ENCODE measurements at regions not wholly inside any gene's neighbourhood (a gene's known extent, or its start where the extent isn't known, plus 50 kb on each side); places are given as distances from the start of the nearest gene placed in this dataset.

DNA sequence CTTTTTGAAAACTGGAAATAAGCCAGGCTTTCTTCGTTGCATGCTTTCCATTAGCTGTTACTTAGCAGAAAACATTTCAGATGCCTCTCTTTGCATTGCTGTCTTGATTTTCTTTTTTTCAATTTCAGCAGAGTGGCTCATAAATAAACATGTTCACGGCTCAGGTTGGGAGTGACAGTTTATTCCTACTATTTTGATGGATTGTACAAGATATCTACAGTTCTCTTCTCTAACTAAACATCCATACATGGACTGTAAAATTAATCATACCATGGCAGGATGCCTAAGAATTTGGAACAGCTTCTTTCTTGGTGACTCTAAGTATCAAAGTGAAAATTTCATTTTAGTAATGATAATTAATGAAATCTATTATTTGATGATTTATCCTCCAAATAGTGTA is 130.5 kb upstream of the EPHA7 start:
- FAIRE-seq: no peak
- CTCF ChIA-PET: no interaction called here

More for the DNA sequence above, 130.5 kb upstream of the EPHA7 start:
- Histone ChIP-seq H3K9me1 (replicated peaks; ENCODE audit: control insufficient read depth, extremely low read depth, insufficient read depth, low read length) (no peaks in the 10 kb centered on the region), H3K4me3 (replicated peaks in 1 of 3; ENCODE audit: insufficient read depth in 1 of 3, low read depth in 1 of 3, low read length in 3 of 3) (no peak overlapping the region), H3K4me2 (ENCODE audit: insufficient read depth, low read length) (no peak overlapping the region), H3K36me3 (ENCODE audit: control insufficient read depth in 2 of 2, extremely low read depth in 1 of 2, insufficient read depth in 2 of 2, low read length in 2 of 2) (no peaks in the 10 kb centered on the region), H3K4me1 (ENCODE audit: control insufficient read depth, extremely low read depth, insufficient read depth, low read length) (no peaks in the 10 kb centered on the region), H3K9me3 (replicated peaks; ENCODE audit: control insufficient read depth, insufficient read depth, low read length) (no peaks in the 10 kb centered on the region), H2AFZ (ENCODE audit: low read depth, low read length) (no peak overlapping the region), H3K27me3 (ENCODE audit: control insufficient read depth in 2 of 2, insufficient read depth in 2 of 2, low read length in 2 of 2) (no peaks in the 10 kb centered on the region), H3K27ac (ENCODE audit: insufficient read depth, low read depth, low read length) (no peak overlapping the region), H4K20me1 (replicated peaks; ENCODE audit: control insufficient read depth, extremely low read depth, insufficient read depth, low read length) (no peaks in the 10 kb centered on the region), H3K79me2 (ENCODE audit: control insufficient read depth, insufficient read depth, low read length) (no peaks in the 10 kb centered on the region), H3K9ac (replicated peaks; ENCODE audit: extremely low read depth, insufficient read depth, low read length) (no peak overlapping the region)
- no TSS peak for BruUV-seq (replicated peaks)
- intact Hi-C loops (cut with micrococcal nuclease) (no loop called here), dilution Hi-C loops (cut with MboI; ENCODE audit: extremely low pct_ligation_motif_present, low sequenced_read_pairs) (no loop called here)
- DNase-seq (ENCODE audit: low read depth, low spot score): no peak
- POLR2A ChIA-PET: no interaction called here
- TF ChIP-seq, protein P1, sequence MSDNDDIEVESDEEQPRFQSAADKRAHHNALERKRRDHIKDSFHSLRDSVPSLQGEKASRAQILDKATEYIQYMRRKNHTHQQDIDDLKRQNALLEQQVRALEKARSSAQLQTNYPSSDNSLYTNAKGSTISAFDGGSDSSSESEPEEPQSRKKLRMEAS (IDR thresholded peaks at IDR 0.05; ENCODE audit: insufficient read depth, insufficient read length): no peak
- TF ChIP-seq POLR2AphosphoS5 (IDR thresholded peaks at IDR 0.05; ENCODE audit: insufficient read depth, low read depth, low read length): no peak
- TF ChIP-seq MYC (IDR thresholded peaks at IDR 0.05; ENCODE audit: low read depth, low read length): no peak
- no peak for TF ChIP-seq POLR2A (IDR thresholded peaks at IDR 0.05; ENCODE audit: low read depth, low read length)
- TF ChIP-seq FOS (IDR thresholded peaks at IDR 0.05; ENCODE audit: borderline replicate concordance, insufficient read depth, low read length): no peak
- no peak for TF ChIP-seq CTCF (IDR thresholded peaks at IDR 0.05; ENCODE audit: extremely low read depth in 1 of 2, insufficient read depth in 1 of 2, low read depth in 1 of 2, low read length in 2 of 2)
- no peak for TF ChIP-seq EZH2 (IDR thresholded peaks at IDR 0.05; ENCODE audit: borderline replicate concordance, low read depth, low read length, severe bottlenecking)
- TF ChIP-seq GATA2 (IDR thresholded peaks at IDR 0.05; ENCODE audit: insufficient read depth, insufficient read length, low read depth, low read length): no peak
- no peak for TF ChIP-seq JUN (IDR thresholded peaks at IDR 0.05; ENCODE audit: borderline replicate concordance, insufficient read depth, insufficient read length, low read depth)
